ENCODE measurements at regions not wholly inside any gene's neighbourhood (a gene's known extent, or its start where the extent isn't known, plus 50 kb on each side); places are given as distances from the start of the nearest gene placed in this dataset.
A peak's percentile ranks its signal among the peaks of the same experiment; 100 is the strongest.

- Histone ChIP-seq H3K4me1 (ENCODE audit: control insufficient read depth in 5 of 5, insufficient read depth in 5 of 5, low read length in 5 of 5) (peaks cover 0 to 5% (median 0%) of the 10 kb centered on the region in 5 donors), H3K36me3 (ENCODE audit: control insufficient read depth in 4 of 4, insufficient read depth in 4 of 4, low read length in 4 of 4) (no peaks in the 10 kb centered on the region), H3K9me3 (ENCODE audit: control insufficient read depth in 4 of 4, insufficient read depth in 3 of 4, low read length in 3 of 4) (peaks cover 0 to 2% (median 0%) of the 10 kb centered on the region in 4 donors), H3K27me3 (ENCODE audit: control insufficient read depth in 3 of 3, insufficient read depth in 3 of 3, low read length in 2 of 3) (no peaks in the 10 kb centered on the region), H3K27ac (ENCODE audit: low read depth in 1 of 2, low read length in 1 of 2) (no peak overlapping the region), H3K4me3 (no peak overlapping the region), H3K9ac (ENCODE audit: insufficient read depth in 1 of 2, low read length in 2 of 2) (no peak overlapping the region)
- ATAC-seq (ENCODE audit: insufficient read depth, low FRiP score): no peak
- DNase-seq: no peak
- TF ChIP-seq, protein P1, sequence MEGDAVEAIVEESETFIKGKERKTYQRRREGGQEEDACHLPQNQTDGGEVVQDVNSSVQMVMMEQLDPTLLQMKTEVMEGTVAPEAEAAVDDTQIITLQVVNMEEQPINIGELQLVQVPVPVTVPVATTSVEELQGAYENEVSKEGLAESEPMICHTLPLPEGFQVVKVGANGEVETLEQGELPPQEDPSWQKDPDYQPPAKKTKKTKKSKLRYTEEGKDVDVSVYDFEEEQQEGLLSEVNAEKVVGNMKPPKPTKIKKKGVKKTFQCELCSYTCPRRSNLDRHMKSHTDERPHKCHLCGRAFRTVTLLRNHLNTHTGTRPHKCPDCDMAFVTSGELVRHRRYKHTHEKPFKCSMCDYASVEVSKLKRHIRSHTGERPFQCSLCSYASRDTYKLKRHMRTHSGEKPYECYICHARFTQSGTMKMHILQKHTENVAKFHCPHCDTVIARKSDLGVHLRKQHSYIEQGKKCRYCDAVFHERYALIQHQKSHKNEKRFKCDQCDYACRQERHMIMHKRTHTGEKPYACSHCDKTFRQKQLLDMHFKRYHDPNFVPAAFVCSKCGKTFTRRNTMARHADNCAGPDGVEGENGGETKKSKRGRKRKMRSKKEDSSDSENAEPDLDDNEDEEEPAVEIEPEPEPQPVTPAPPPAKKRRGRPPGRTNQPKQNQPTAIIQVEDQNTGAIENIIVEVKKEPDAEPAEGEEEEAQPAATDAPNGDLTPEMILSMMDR (IDR thresholded peaks at IDR 0.05; ENCODE audit: control extremely low read depth, extremely low read depth): no peak
- 78 to 88% methylated on average over 1 of the region's 1 CpG for WGBS, 2 donors
Observed at GRCh38 chr5:8714861-8715260, 831.0 kb downstream of the SEMA5A start.

- Histone ChIP-seq H3K4me3 (no peak overlapping the region), H3K9me3 (ENCODE audit: control insufficient read depth in 4 of 4, insufficient read depth in 3 of 4, low read length in 3 of 4) (no peaks in the 10 kb centered on the region), H3K27me3 (ENCODE audit: control insufficient read depth in 3 of 3, insufficient read depth in 3 of 3, low read length in 2 of 3) (no peaks in the 10 kb centered on the region), H3K4me1 (ENCODE audit: control insufficient read depth in 5 of 5, insufficient read depth in 5 of 5, low read length in 5 of 5) (no peaks in the 10 kb centered on the region), H3K27ac (ENCODE audit: low read depth in 1 of 2, low read length in 1 of 2) (no peak overlapping the region), H3K36me3 (ENCODE audit: control insufficient read depth in 4 of 4, insufficient read depth in 4 of 4, low read length in 4 of 4) (no peaks in the 10 kb centered on the region), H3K9ac (ENCODE audit: insufficient read depth in 1 of 2, low read length in 2 of 2) (no peak overlapping the region)
- ATAC-seq (ENCODE audit: insufficient read depth, low FRiP score) (no peak), DNase-seq (no peak)
- TF ChIP-seq, protein P1 (IDR thresholded peaks at IDR 0.05; ENCODE audit: control extremely low read depth, extremely low read depth): no peak
- 86 to 91% methylated on average over 7 of the region's 7 CpGs for WGBS, 2 donors
Observed at GRCh38 chr5:8719796-8720195, 826.1 kb downstream of the SEMA5A start.

- Histone ChIP-seq H3K9ac (ENCODE audit: insufficient read depth in 1 of 2, low read length in 2 of 2) (no peak overlapping the region), H3K27me3 (ENCODE audit: control insufficient read depth in 3 of 3, insufficient read depth in 3 of 3, low read length in 2 of 3) (no peaks in the 10 kb centered on the region), H3K9me3 (ENCODE audit: control insufficient read depth in 4 of 4, insufficient read depth in 3 of 4, low read length in 3 of 4) (no peaks in the 10 kb centered on the region), H3K4me1 (ENCODE audit: control insufficient read depth in 5 of 5, insufficient read depth in 5 of 5, low read length in 5 of 5) (no peaks in the 10 kb centered on the region), H3K36me3 (ENCODE audit: control insufficient read depth in 4 of 4, insufficient read depth in 4 of 4, low read length in 4 of 4) (no peaks in the 10 kb centered on the region), H3K4me3 (no peak overlapping the region), H3K27ac (ENCODE audit: low read depth in 1 of 2, low read length in 1 of 2) (no peak overlapping the region)
- no peak for ATAC-seq (ENCODE audit: insufficient read depth, low FRiP score)
- 47 to 65% methylated on average over 5 of the region's 5 CpGs for WGBS, 2 donors
- DNase-seq: peak in 2 of 3 donors; percentile 49 to 61
- TF ChIP-seq, protein P1 (IDR thresholded peaks at IDR 0.05; ENCODE audit: control extremely low read depth, extremely low read depth): no peak
Observed at GRCh38 chr5:8720506-8720905, 825.4 kb downstream of the SEMA5A start.

DNA sequence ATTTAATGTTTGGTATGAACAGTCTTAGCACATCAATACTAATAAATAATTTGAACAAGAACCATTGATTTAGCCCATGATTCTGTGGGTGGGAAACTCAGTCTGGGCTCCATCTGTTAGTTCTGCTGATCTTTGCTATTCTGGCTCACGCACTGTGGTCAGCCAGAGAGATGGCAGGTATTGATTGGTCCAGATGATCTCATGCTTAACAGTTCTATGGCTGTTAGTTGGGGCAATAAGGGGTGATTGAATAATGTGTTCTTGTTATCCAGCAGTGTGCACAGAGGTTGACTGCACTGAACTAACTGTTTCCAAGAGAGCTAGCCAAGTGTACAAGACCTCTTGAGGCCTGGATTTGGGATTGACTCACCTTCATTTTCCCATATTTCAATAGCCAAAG is 824.3 kb downstream of the SEMA5A start:
- no peak for ATAC-seq (ENCODE audit: insufficient read depth, low FRiP score)
- Histone ChIP-seq H3K4me1 (ENCODE audit: control insufficient read depth in 5 of 5, insufficient read depth in 5 of 5, low read length in 5 of 5) (no peaks in the 10 kb centered on the region), H3K27me3 (ENCODE audit: control insufficient read depth in 3 of 3, insufficient read depth in 3 of 3, low read length in 2 of 3) (no peaks in the 10 kb centered on the region), H3K9ac (ENCODE audit: insufficient read depth in 1 of 2, low read length in 2 of 2) (no peak overlapping the region), H3K36me3 (ENCODE audit: control insufficient read depth in 4 of 4, insufficient read depth in 4 of 4, low read length in 4 of 4) (no peaks in the 10 kb centered on the region), H3K9me3 (ENCODE audit: control insufficient read depth in 4 of 4, insufficient read depth in 3 of 4, low read length in 3 of 4) (no peaks in the 10 kb centered on the region), H3K4me3 (no peak overlapping the region), H3K27ac (ENCODE audit: low read depth in 1 of 2, low read length in 1 of 2) (no peak overlapping the region)
- no peak for DNase-seq
- WGBS, 2 donors: 87 to 91% methylated on average over 1 of the region's 1 CpG
- TF ChIP-seq, protein P1 (IDR thresholded peaks at IDR 0.05; ENCODE audit: control extremely low read depth, extremely low read depth): no peak

Measured in lung (tissue), 11 donors.